ENCODE measurements at regions not wholly inside any gene's neighbourhood (a gene's known extent, or its start where the extent isn't known, plus 50 kb on each side); places are given as distances from the start of the nearest gene placed in this dataset.

DNA sequence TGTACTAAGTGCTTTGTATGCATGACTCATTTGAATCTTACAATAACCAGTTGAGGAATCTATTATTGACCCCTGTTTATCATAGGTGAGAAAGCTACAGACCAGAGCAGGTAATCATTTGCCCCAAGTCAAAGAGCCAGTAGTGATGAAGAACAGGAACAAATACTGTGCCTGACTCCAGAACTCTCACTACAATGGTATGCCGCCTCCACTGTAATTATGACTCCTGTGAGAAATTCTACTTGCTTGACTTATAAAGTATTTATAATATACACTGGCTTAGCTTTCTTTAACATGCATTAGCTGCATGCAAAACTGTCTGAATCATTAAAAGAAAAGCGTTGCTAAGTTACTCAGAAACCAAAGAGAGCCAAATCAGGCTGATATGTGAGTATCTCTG, 92.6 kb downstream of the ZNF281 start:
- H3K4me1 ChIP-seq (ENCODE audit: control insufficient read depth, insufficient read depth, low read length): peaks cover 8% of the 10 kb centered on the region
- no peak overlapping the region for H3K27ac ChIP-seq (ENCODE audit: low read depth, low read length)
- no peak overlapping the region for H3K9ac ChIP-seq (ENCODE audit: low read length)
- no peak overlapping the region for H3K4me3 ChIP-seq (ENCODE audit: low read depth, low read length)
- H3K27me3 ChIP-seq (ENCODE audit: control insufficient read depth, insufficient read depth, low read length): no peaks in the 10 kb centered on the region
- H3K9me3 ChIP-seq (ENCODE audit: control insufficient read depth, insufficient read depth, low read depth, low read length): no peaks in the 10 kb centered on the region
- H3K36me3 ChIP-seq (ENCODE audit: control insufficient read depth, insufficient read depth, low read length): no peaks in the 10 kb centered on the region

DNA sequence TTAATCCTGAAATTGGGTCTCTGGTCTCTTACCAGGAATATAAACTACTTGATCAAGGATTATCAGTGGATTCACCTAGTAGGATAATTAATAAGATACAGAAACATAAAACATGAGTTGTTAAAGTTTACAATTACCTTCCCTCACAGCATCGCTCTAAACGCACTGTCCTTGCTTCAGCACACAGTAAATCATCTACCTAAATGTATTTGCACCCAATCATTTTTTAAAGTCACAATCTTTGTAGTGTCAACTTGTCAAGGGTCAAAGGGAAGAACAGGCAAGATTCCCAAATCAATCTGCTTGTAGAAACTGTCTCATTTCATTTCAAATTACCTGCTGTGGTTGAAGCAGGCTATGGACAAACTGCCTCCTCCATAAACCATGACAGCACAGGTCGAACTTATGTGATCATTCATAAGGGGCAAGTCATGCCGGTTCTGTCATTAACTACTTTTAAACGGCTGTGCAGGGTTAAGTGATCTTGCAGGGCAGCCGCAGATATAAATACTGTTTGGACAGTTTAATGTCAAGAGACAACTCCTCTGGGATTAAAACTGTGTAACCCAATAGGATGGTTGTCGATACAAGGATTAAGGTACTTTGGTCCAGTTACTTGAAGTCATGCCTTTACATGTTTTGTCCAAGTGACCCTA, 93.6 kb downstream of the ZNF281 start:
- Histone ChIP-seq H3K27me3 (ENCODE audit: control insufficient read depth, insufficient read depth, low read length) (no peaks in the 10 kb centered on the region), H3K4me3 (ENCODE audit: low read depth, low read length) (no peak overlapping the region), H3K36me3 (ENCODE audit: control insufficient read depth, insufficient read depth, low read length) (no peaks in the 10 kb centered on the region), H3K27ac (ENCODE audit: low read depth, low read length) (no peak overlapping the region), H3K4me1 (ENCODE audit: control insufficient read depth, insufficient read depth, low read length) (peaks cover 8% of the 10 kb centered on the region), H3K9ac (ENCODE audit: low read length) (no peak overlapping the region), H3K9me3 (ENCODE audit: control insufficient read depth, insufficient read depth, low read depth, low read length) (no peaks in the 10 kb centered on the region)

GRCh38 chr1:200314085-200314750, 95.6 kb downstream of the ZNF281 start:
- H3K27ac ChIP-seq (ENCODE audit: low read depth, low read length): no peak overlapping the region
- H3K9ac ChIP-seq (ENCODE audit: low read length): no peak overlapping the region
- no peaks in the 10 kb centered on the region for H3K36me3 ChIP-seq (ENCODE audit: control insufficient read depth, insufficient read depth, low read length)
- H3K9me3 ChIP-seq (ENCODE audit: control insufficient read depth, insufficient read depth, low read depth, low read length): no peaks in the 10 kb centered on the region
- H3K4me1 ChIP-seq (ENCODE audit: control insufficient read depth, insufficient read depth, low read length): peaks cover 8% of the 10 kb centered on the region
- H3K4me3 ChIP-seq (ENCODE audit: low read depth, low read length): no peak overlapping the region
- no peaks in the 10 kb centered on the region for H3K27me3 ChIP-seq (ENCODE audit: control insufficient read depth, insufficient read depth, low read length)

GRCh38 chr1:200311256-200311655, 98.6 kb downstream of the ZNF281 start:
- Histone ChIP-seq H3K9ac (ENCODE audit: low read length) (no peak overlapping the region), H3K27ac (ENCODE audit: low read depth, low read length) (no peak overlapping the region), H3K4me3 (ENCODE audit: low read depth, low read length) (no peak overlapping the region), H3K27me3 (ENCODE audit: control insufficient read depth, insufficient read depth, low read length) (no peaks in the 10 kb centered on the region), H3K9me3 (ENCODE audit: control insufficient read depth, insufficient read depth, low read depth, low read length) (no peaks in the 10 kb centered on the region), H3K4me1 (ENCODE audit: control insufficient read depth, insufficient read depth, low read length) (peaks cover 10% of the 10 kb centered on the region), H3K36me3 (ENCODE audit: control insufficient read depth, insufficient read depth, low read length) (no peaks in the 10 kb centered on the region)

DNA sequence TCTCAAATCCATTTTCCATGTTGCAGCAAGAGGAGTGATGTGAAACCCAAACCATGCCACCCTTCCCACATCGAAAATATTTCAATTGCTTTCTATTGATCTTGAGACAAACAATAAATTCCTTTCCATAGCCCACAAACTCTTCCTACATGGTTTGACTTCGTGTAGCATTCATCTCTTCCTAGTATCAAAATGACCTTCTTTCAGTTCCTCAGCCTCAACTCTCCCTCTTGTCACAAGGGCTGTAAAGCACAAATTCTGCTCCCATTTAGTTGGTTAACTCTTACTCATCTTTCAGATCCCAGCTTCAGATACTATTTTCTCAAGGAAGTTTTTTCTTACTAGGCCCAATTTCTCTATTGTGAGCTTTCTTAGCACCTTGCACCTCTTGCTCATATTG, 99.0 kb downstream of the ZNF281 start:
- no peak overlapping the region for H3K27ac ChIP-seq (ENCODE audit: low read depth, low read length)
- H3K27me3 ChIP-seq (ENCODE audit: control insufficient read depth, insufficient read depth, low read length): no peaks in the 10 kb centered on the region
- H3K9me3 ChIP-seq (ENCODE audit: control insufficient read depth, insufficient read depth, low read depth, low read length): no peaks in the 10 kb centered on the region
- no peaks in the 10 kb centered on the region for H3K36me3 ChIP-seq (ENCODE audit: control insufficient read depth, insufficient read depth, low read length)
- H3K4me3 ChIP-seq (ENCODE audit: low read depth, low read length): no peak overlapping the region
- H3K4me1 ChIP-seq (ENCODE audit: control insufficient read depth, insufficient read depth, low read length): peaks cover 10% of the 10 kb centered on the region
- H3K9ac ChIP-seq (ENCODE audit: low read length): no peak overlapping the region

- Histone ChIP-seq H3K9ac (ENCODE audit: low read length) (no peak overlapping the region), H3K27ac (ENCODE audit: low read depth, low read length) (no peak overlapping the region), H3K36me3 (ENCODE audit: control insufficient read depth, insufficient read depth, low read length) (no peaks in the 10 kb centered on the region), H3K4me1 (ENCODE audit: control insufficient read depth, insufficient read depth, low read length) (peaks cover 4% of the 10 kb centered on the region; the same call in 1 of the 2 replicates), H3K9me3 (ENCODE audit: control insufficient read depth, insufficient read depth, low read depth, low read length) (no peaks in the 10 kb centered on the region), H3K27me3 (ENCODE audit: control insufficient read depth, insufficient read depth, low read length) (peaks cover 12% of the 10 kb centered on the region), H3K4me3 (ENCODE audit: low read depth, low read length) (no peak overlapping the region)
Measured at GRCh38 chr1:200307755-200308066, 102.1 kb downstream of the ZNF281 start.

DNA sequence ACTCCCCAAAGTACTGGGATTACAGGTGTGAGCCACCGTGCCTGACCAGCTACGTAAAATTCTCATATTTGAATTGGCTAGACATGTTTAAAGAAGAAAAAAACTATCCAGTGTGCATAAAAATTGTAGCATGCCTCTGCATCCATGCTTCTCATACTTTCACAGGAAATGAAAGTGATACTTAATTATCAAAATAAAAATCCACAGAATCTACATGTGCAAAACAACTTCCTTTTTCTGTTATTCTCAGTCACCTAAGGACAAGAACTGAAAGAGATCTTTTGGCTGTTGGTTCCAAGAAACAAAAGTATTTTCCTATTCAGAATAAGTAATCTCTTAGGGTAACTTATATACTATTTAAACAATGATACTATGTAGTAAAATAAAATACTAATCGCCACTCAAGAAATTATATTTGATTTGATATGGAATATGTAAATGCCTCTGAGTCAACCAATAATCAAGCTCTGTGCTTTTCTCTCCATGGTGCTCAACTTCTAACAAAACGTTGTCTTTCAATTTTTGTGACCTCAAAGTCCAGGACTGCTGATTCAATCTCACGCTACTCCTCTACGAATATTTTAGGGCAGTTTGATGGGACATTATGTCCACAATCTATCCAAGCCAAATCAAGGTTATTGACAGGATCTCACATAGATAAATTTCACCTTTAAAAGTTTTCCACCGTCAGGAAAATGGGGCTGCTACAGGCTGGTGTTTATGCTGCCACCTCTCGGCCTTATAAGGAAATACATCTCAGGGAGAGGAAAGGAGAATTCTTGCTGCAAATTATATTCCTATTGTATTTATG, 102.7 kb downstream of the ZNF281 start:
- Histone ChIP-seq H3K4me3 (ENCODE audit: low read depth, low read length) (no peak overlapping the region), H3K9ac (ENCODE audit: low read length) (no peak overlapping the region), H3K36me3 (ENCODE audit: control insufficient read depth, insufficient read depth, low read length) (no peaks in the 10 kb centered on the region), H3K4me1 (ENCODE audit: control insufficient read depth, insufficient read depth, low read length) (peaks cover 6% of the 10 kb centered on the region; the same call in 1 of the 2 replicates), H3K9me3 (ENCODE audit: control insufficient read depth, insufficient read depth, low read depth, low read length) (no peaks in the 10 kb centered on the region), H3K27me3 (ENCODE audit: control insufficient read depth, insufficient read depth, low read length) (peaks cover 17% of the 10 kb centered on the region), H3K27ac (ENCODE audit: low read depth, low read length) (no peak overlapping the region)

- Histone ChIP-seq H3K27ac (ENCODE audit: low read depth, low read length) (no peak overlapping the region), H3K27me3 (ENCODE audit: control insufficient read depth, insufficient read depth, low read length) (peaks cover 31% of the 10 kb centered on the region), H3K4me1 (ENCODE audit: control insufficient read depth, insufficient read depth, low read length) (peaks cover 6% of the 10 kb centered on the region; the same call in 1 of the 2 replicates), H3K9ac (ENCODE audit: low read length) (no peak overlapping the region), H3K36me3 (ENCODE audit: control insufficient read depth, insufficient read depth, low read length) (no peaks in the 10 kb centered on the region), H3K9me3 (ENCODE audit: control insufficient read depth, insufficient read depth, low read depth, low read length) (no peaks in the 10 kb centered on the region), H3K4me3 (ENCODE audit: low read depth, low read length) (no peak overlapping the region)
Measured at GRCh38 chr1:200305806-200306205, 104.0 kb downstream of the ZNF281 start.

DNA sequence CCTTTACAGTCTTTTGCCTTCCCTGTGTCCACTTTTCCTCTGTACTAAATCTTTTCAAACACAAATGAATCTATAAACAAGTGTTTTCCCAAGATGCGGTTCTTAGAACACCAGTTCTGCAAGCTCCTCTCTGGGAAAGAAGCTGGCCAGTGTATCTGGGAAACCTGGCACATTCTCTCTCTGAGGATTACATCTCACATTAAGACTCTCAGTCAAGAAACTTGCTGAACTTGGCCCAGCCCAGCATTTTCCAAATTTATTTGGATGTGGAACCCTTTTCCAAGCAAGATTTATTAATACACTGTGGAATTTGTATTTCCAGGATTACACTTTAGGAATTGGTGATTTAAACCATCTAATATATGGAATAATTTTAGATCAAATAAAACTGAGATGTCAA, 105.7 kb downstream of the ZNF281 start:
- Histone ChIP-seq H3K9ac (ENCODE audit: low read length) (no peak overlapping the region), H3K27me3 (ENCODE audit: control insufficient read depth, insufficient read depth, low read length) (peaks cover 44% of the 10 kb centered on the region), H3K9me3 (ENCODE audit: control insufficient read depth, insufficient read depth, low read depth, low read length) (no peaks in the 10 kb centered on the region), H3K36me3 (ENCODE audit: control insufficient read depth, insufficient read depth, low read length) (no peaks in the 10 kb centered on the region), H3K4me1 (ENCODE audit: control insufficient read depth, insufficient read depth, low read length) (peaks cover 6% of the 10 kb centered on the region; the same call in 1 of the 2 replicates), H3K4me3 (ENCODE audit: low read depth, low read length) (no peak overlapping the region), H3K27ac (ENCODE audit: low read depth, low read length) (no peak overlapping the region)

GRCh38 chr1:200302921-200303290, 106.9 kb downstream of the ZNF281 start:
- H3K4me3 ChIP-seq (ENCODE audit: low read depth, low read length): peak overlapping the region; percentile 70
- H3K27ac ChIP-seq (ENCODE audit: low read depth, low read length): no peak overlapping the region
- no peaks in the 10 kb centered on the region for H3K36me3 ChIP-seq (ENCODE audit: control insufficient read depth, insufficient read depth, low read length)
- no peak overlapping the region for H3K9ac ChIP-seq (ENCODE audit: low read length)
- peaks cover 6% of the 10 kb centered on the region; the same call in 1 of the 2 replicates for H3K4me1 ChIP-seq (ENCODE audit: control insufficient read depth, insufficient read depth, low read length)
- no peaks in the 10 kb centered on the region for H3K9me3 ChIP-seq (ENCODE audit: control insufficient read depth, insufficient read depth, low read depth, low read length)
- peaks cover 44% of the 10 kb centered on the region for H3K27me3 ChIP-seq (ENCODE audit: control insufficient read depth, insufficient read depth, low read length)

Measured in HUES6 (cell line).